Neuronal stem cell (in vitro differentiated cells): ENCODE measurements at regions not wholly inside any gene's neighbourhood (a gene's known extent, or its start where the extent isn't known, plus 50 kb on each side); places are given as distances from the start of the nearest gene placed in this dataset.

Experiments
- DNase-seq: peaks from one replicate; pipeline ENCODE4 v3.0.0-alpha.2; 2013; ENCODE audit warnings: low spot score
- H2AFZ ChIP-seq: one replicate; pipeline ENCODE4 v1.6.1; 2013; ENCODE audit warnings: mild to moderate bottlenecking, low read length, inconsistent platforms
- H2AK5ac ChIP-seq: 2 replicates; pipeline ENCODE4 v1.6.1; 2013; ENCODE audit warnings: low read depth, mild to moderate bottlenecking, inconsistent platforms, low read length, moderate library complexity, mixed read lengths
- H2BK120ac ChIP-seq: 2 replicates; pipeline ENCODE4 v1.6.1; 2013; ENCODE audit warnings: low read depth, mild to moderate bottlenecking, inconsistent platforms, low read length, moderate library complexity, mixed read lengths
- H2BK12ac ChIP-seq: one replicate; pipeline ENCODE4 v1.6.1; 2013; ENCODE audit warnings: low read length, inconsistent platforms
- H2BK15ac ChIP-seq: 2 replicates; pipeline ENCODE4 v1.6.1; 2013; ENCODE audit warnings: mild to moderate bottlenecking, low read length, inconsistent platforms, mixed read lengths
- H2BK5ac ChIP-seq: one replicate; pipeline ENCODE4 v1.6.1; 2013; ENCODE audit warnings: inconsistent platforms, mild to moderate bottlenecking, low read length, moderate library complexity
- H3K14ac ChIP-seq: one replicate; pipeline ENCODE4 v1.6.1; 2013; ENCODE audit warnings: low read length, inconsistent platforms
- H3K18ac ChIP-seq: 2 replicates; pipeline ENCODE4 v1.6.1; 2013; ENCODE audit warnings: low read length, inconsistent platforms
- H3K23ac ChIP-seq: 2 replicates; pipeline ENCODE4 v1.6.1; 2013; ENCODE audit warnings: low read depth, mild to moderate bottlenecking, mixed read lengths, low read length, inconsistent platforms; ENCODE audit not compliant: poor library complexity
- H3K27ac ChIP-seq: replicated peaks from 3 replicates; pipeline ENCODE4 v1.5.1; 2013; ENCODE audit warnings: low read length, inconsistent platforms
- H3K27me3 ChIP-seq, 3 experiments: 2 replicates each; pipeline ENCODE4 v1.6.1; 2013; ENCODE audit warnings: low read length in 3 of 3, mild to moderate bottlenecking in 2 of 3, inconsistent platforms in 1 of 3, low read depth in 1 of 3, mixed read lengths in 1 of 3, moderate library complexity in 1 of 3; ENCODE audit not compliant: control insufficient read depth in 3 of 3, insufficient read depth in 3 of 3
- H3K36me3 ChIP-seq, 2 donors: replicated peaks in 1 of 2; 2 replicates each; pipeline ENCODE4 v1.6.1; 2013; ENCODE audit warnings: low read length in 2 of 2; ENCODE audit not compliant: control insufficient read depth in 2 of 2, insufficient read depth in 2 of 2
- H3K4ac ChIP-seq: 2 replicates; pipeline ENCODE4 v1.6.1; 2013; ENCODE audit warnings: inconsistent platforms, mild to moderate bottlenecking, low read length, moderate library complexity
- H3K4me1 ChIP-seq, 2 donors: 1 replicate in 1 of 2; 2 replicates in 1 of 2; pipeline ENCODE4 v1.6.1; 2013; ENCODE audit warnings: low read length in 2 of 2, low read depth in 1 of 2; ENCODE audit not compliant: control insufficient read depth in 2 of 2, insufficient read depth in 1 of 2
- H3K4me2 ChIP-seq: one replicate; pipeline ENCODE4 v1.6.1; 2013; ENCODE audit warnings: mild to moderate bottlenecking, low read length, inconsistent platforms; ENCODE audit not compliant: insufficient read depth, poor library complexity, severe bottlenecking
- H3K4me3 ChIP-seq, 2 donors: 2 replicates each; pipeline ENCODE4 v1.5.1; 2013; ENCODE audit warnings: low read length in 2 of 2, mild to moderate bottlenecking in 2 of 2, inconsistent platforms in 1 of 2, moderate library complexity in 1 of 2
- H3K79me1 ChIP-seq: one replicate; pipeline ENCODE4 v1.6.1; 2013; ENCODE audit warnings: low read depth, mild to moderate bottlenecking, inconsistent platforms, low read length, moderate library complexity
- H3K9ac ChIP-seq: one replicate; pipeline ENCODE4 v1.6.1; 2013; ENCODE audit warnings: mild to moderate bottlenecking, low read depth, low read length, inconsistent platforms; ENCODE audit not compliant: poor library complexity
- H3K9me3 ChIP-seq, 2 donors: replicated peaks in 1 of 2; 2 replicates each; pipeline versions ENCODE3 to v1.6.1; 2013; ENCODE audit warnings: low read length in 2 of 2, mild to moderate bottlenecking in 2 of 2, inconsistent platforms in 1 of 2, low read depth in 1 of 2, mixed read lengths in 1 of 2, moderate library complexity in 1 of 2; ENCODE audit not compliant: control insufficient read depth in 2 of 2, insufficient read depth in 1 of 2
- H4K8ac ChIP-seq: one replicate; pipeline ENCODE4 v1.6.1; 2013; ENCODE audit warnings: low read depth, mild to moderate bottlenecking, inconsistent platforms, low read length, moderate library complexity
- H4K91ac ChIP-seq: one replicate; pipeline ENCODE4 v1.6.1; 2013; ENCODE audit warnings: low read length, low read depth, mild to moderate bottlenecking, inconsistent platforms; ENCODE audit not compliant: poor library complexity
- WGBS, 2 donors: extraction: QIAGEN DNeasy Blood & Tissue Kit; methylation state at CpG; one replicate each; pipeline ENCODE4 v1.1.7; 2013; ENCODE audit warnings: missing lambda C conversion rate in 2 of 2, mixed read lengths in 1 of 2; ENCODE audit not compliant: insufficient read length in 2 of 2, insufficient replicate concordance in 1 of 2; ENCODE audit errors: extremely low coverage in 2 of 2; 5-methylcytosine and 5-hydroxymethylcytosine counted together

DNA sequence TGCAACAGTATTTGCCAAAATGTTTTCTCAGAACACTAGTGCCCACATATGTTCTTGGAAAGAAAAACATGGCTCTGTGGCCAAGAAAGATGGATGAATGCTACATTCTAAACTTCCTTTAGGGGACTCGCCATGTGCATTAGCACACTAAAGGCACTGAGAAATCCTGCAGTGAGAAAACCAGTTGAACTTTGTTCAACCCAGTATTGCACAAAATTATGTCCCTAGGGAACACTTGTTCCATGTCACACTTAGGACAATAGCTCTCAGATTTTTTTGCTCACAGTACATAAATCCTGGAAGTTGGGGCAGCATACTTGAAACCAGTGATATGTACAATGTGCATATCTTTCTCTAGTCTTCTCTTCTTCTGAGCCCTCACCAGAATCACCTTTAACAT, 96.6 kb downstream of the ADRB2 start:
- no peaks in the 10 kb centered on the region for H3K27me3 ChIP-seq
- H3K23ac ChIP-seq: no peak overlapping the region
- H4K8ac ChIP-seq: no peak overlapping the region
- H2BK12ac ChIP-seq: no peak overlapping the region
- no peak overlapping the region for H3K9ac ChIP-seq
- H3K79me1 ChIP-seq: no peaks in the 10 kb centered on the region
- H2BK120ac ChIP-seq: no peak overlapping the region
- H3K4ac ChIP-seq: no peak overlapping the region
- no CpG with 5 or more reads among the region's 1 CpG for WGBS, 2 donors
- H2BK15ac ChIP-seq: no peak overlapping the region
- no peak overlapping the region for H3K14ac ChIP-seq
- H2AFZ ChIP-seq: no peak overlapping the region
- H3K4me1 ChIP-seq: peaks cover 0 to 2% of the 10 kb centered on the region in 2 donors
- H3K9me3 ChIP-seq: peaks cover 0 to 2% of the 10 kb centered on the region in 2 donors
- no peak overlapping the region for H3K4me3 ChIP-seq
- no peaks in the 10 kb centered on the region for H3K36me3 ChIP-seq
- no peak overlapping the region for H4K91ac ChIP-seq
- no peak overlapping the region for H2AK5ac ChIP-seq
- no peak for DNase-seq
- no peak overlapping the region for H3K27ac ChIP-seq
- no peak overlapping the region for H2BK5ac ChIP-seq
- H3K4me2 ChIP-seq: no peak overlapping the region
- H3K18ac ChIP-seq: no peak overlapping the region

- H3K4me2 ChIP-seq: no peak overlapping the region
- H2BK5ac ChIP-seq: no peak overlapping the region
- no peak overlapping the region for H3K4ac ChIP-seq
- H3K36me3 ChIP-seq: no peaks in the 10 kb centered on the region
- no peak for DNase-seq
- no peak overlapping the region for H3K23ac ChIP-seq
- no peak overlapping the region for H2BK120ac ChIP-seq
- no peak overlapping the region for H3K18ac ChIP-seq
- no peak overlapping the region for H3K9ac ChIP-seq
- no peak overlapping the region for H3K4me3 ChIP-seq
- WGBS, 2 donors: no CpG with 5 or more reads among the region's 5 CpGs
- H3K79me1 ChIP-seq: no peaks in the 10 kb centered on the region
- no peaks in the 10 kb centered on the region for H3K27me3 ChIP-seq
- no peak overlapping the region for H2AK5ac ChIP-seq
- H4K91ac ChIP-seq: no peak overlapping the region
- no peak overlapping the region for H4K8ac ChIP-seq
- H3K9me3 ChIP-seq: peaks cover 0 to 2% of the 10 kb centered on the region in 2 donors
- no peak overlapping the region for H3K14ac ChIP-seq
- H3K4me1 ChIP-seq: peaks cover 2 to 4% of the 10 kb centered on the region in 2 donors
- H3K27ac ChIP-seq: no peak overlapping the region
- no peak overlapping the region for H2AFZ ChIP-seq
- H2BK12ac ChIP-seq: no peak overlapping the region
- H2BK15ac ChIP-seq: no peak overlapping the region
Measured at GRCh38 chr5:148924817-148925216, 98.4 kb downstream of the ADRB2 start.

DNA sequence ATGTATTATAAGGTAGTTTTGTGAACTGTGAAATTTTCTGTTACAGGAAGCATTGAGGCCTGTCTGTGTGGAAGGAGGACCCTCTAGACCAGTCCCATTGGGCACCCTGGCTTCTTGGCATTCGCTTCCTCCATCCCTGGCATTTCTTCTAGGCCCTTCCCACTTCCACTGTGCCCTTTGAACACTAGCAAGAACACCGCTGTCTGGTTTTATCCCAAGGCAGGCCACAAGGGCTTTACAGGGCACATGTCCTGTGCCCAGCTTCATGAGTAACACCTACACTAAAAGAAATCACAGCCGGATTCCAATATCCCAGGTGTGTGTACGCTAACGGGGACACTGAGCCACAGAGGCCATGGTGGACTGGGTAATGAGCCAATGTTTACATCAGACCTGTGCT, 99.8 kb downstream of the ADRB2 start:
- no peak for DNase-seq
- Histone ChIP-seq H3K4ac (no peak overlapping the region), H2BK120ac (no peak overlapping the region), H3K4me2 (no peak overlapping the region), H3K36me3 (no peaks in the 10 kb centered on the region), H3K9ac (no peak overlapping the region), H3K18ac (no peak overlapping the region), H3K79me1 (no peaks in the 10 kb centered on the region), H3K27me3 (no peaks in the 10 kb centered on the region), H3K4me1 (peaks cover 2 to 6% of the 10 kb centered on the region in 2 donors), H3K27ac (no peak overlapping the region), H4K91ac (no peak overlapping the region), H2BK12ac (no peak overlapping the region), H2BK15ac (no peak overlapping the region), H3K4me3 (no peak overlapping the region), H3K14ac (no peak overlapping the region), H2BK5ac (no peak overlapping the region), H2AFZ (no peak overlapping the region), H2AK5ac (no peak overlapping the region), H4K8ac (no peak overlapping the region), H3K23ac (no peak overlapping the region), H3K9me3 (peaks cover 0 to 2% of the 10 kb centered on the region in 2 donors)
- WGBS, 2 donors: no CpG with 5 or more reads among the region's 5 CpGs

- Histone ChIP-seq H3K9ac (no peak overlapping the region), H2BK12ac (no peak overlapping the region), H3K4me1 (peaks cover 2 to 5% of the 10 kb centered on the region in 2 donors), H2AK5ac (no peak overlapping the region), H3K14ac (no peak overlapping the region), H4K91ac (no peak overlapping the region), H2BK120ac (no peak overlapping the region), H2BK5ac (no peak overlapping the region), H3K79me1 (no peaks in the 10 kb centered on the region), H2AFZ (no peak overlapping the region), H3K18ac (no peak overlapping the region), H3K36me3 (no peaks in the 10 kb centered on the region), H3K27me3 (no peaks in the 10 kb centered on the region), H3K4me3 (no peak overlapping the region), H3K4me2 (no peak overlapping the region), H3K4ac (no peak overlapping the region), H4K8ac (no peak overlapping the region), H3K23ac (no peak overlapping the region), H3K9me3 (peaks cover 0 to 2% of the 10 kb centered on the region in 2 donors), H2BK15ac (no peak overlapping the region), H3K27ac (no peak overlapping the region)
- DNase-seq: no peak
- WGBS, 2 donors: no CpG with 5 or more reads among the region's 3 CpGs
Measured at GRCh38 chr5:148927307-148927946, 101.0 kb downstream of the ADRB2 start.
